Vagina (tissue), 2 donors: ENCODE measurements at regions not wholly inside any gene's neighbourhood (a gene's known extent, or its start where the extent isn't known, plus 50 kb on each side); places are given as distances from the start of the nearest gene placed in this dataset.

ENCODE experiments used
- CTCF ChIP-seq, 3 experiments: fragments of 450-650 bp in 2 of 3; fragments of 200-600 bp in 1 of 3; sonication (generic) in 1 of 3; IDR thresholded peaks; one replicate each; pipeline ENCODE4 v1.5.1; 2017 to 2019; ENCODE audit warnings: antibody characterized with exemption in 3 of 3, mild to moderate bottlenecking in 2 of 3, moderate library complexity in 2 of 3
- POLR2A ChIP-seq, 2 donors: fragments of 450-650 bp; IDR thresholded peaks; one replicate each; pipeline ENCODE4 v1.6.1; 2017; ENCODE audit warnings: antibody characterized with exemption in 2 of 2, mild to moderate bottlenecking in 2 of 2, moderate library complexity in 2 of 2
- POLR2AphosphoS5 ChIP-seq, 2 donors: sonication (generic); formaldehyde crosslinking; IDR thresholded peaks; one replicate each; pipeline ENCODE4 v1.9.0; 2017; ENCODE audit warnings: antibody characterized with exemption in 2 of 2, mild to moderate bottlenecking in 2 of 2, low read depth in 1 of 2; ENCODE audit not compliant: insufficient read depth in 1 of 2

DNA sequence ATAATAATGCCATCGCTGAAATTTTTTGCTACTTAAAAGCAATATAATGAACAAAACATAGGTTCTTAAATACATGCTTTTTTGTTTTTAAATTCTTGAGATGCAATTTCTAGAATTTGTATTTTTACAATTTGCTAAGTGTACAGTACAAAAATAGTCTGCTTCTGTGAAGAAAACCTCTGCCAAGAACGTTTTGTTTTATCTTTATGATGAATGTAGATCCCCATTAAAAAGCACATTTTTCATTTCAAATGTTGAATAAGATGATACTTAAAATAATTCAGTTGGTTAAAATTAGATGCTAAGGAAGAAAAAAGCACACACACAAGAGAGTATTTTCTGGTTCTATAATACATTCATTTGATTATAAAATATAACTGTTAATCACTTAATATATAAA lies 1358.5 kb upstream of the CITED2 start:
- TF ChIP-seq CTCF (IDR thresholded peaks at IDR 0.05) (no peak), POLR2A (IDR thresholded peaks at IDR 0.05) (no peak), POLR2AphosphoS5 (IDR thresholded peaks at IDR 0.05; ENCODE audit: insufficient read depth in 1 of 2, low read depth in 1 of 2) (no peak)
